Ovary (tissue), 3 donors: ENCODE measurements at regions not wholly inside any gene's neighbourhood (a gene's known extent, or its start where the extent isn't known, plus 50 kb on each side); places are given as distances from the start of the nearest gene placed in this dataset.

Experiments
- EP300 ChIP-seq: sonication (generic); formaldehyde crosslinking; IDR thresholded peaks from one replicate; pipeline ENCODE4 v1.6.1; 2017; ENCODE audit warnings: antibody characterized with exemption
- POLR2A ChIP-seq: fragments of 450-650 bp; IDR thresholded peaks from one replicate; pipeline ENCODE4 v1.6.1; 2017; ENCODE audit warnings: antibody characterized with exemption, mild to moderate bottlenecking, moderate library complexity
- TF ChIP-seq, protein P1 (sequence below), 3 donors: fragments of 450-650 bp in 2 of 3; fragments of 200-600 bp in 1 of 3; IDR thresholded peaks; one replicate each; pipeline versions ENCODE4 v1.5.1 to v1.8.0; 2016 to 2022; ENCODE audit warnings: antibody characterized with exemption in 3 of 3, mild to moderate bottlenecking in 1 of 3
- donor health status: DM: no; HTN: no; CAD: no.

DNA sequence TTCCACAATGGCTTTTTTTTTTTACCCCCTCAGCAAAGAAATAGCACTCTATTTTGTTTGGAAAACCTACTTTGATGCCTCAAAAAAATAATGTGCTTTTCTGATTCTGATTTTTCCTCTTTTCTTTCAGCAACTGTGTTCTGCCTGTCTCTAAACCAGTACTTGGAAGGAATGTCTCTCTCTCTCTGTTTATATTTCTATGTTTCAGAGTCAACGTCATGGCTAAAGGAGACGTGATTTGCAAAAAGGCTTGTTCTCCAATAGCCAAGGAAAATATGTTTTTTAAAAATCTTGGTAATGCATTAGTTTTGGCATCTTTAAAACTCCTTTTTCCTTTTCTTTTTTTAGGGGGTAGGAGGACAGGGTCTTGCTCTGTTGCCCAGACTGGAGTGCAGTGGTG, 56.0 kb upstream of the SDK1 start:
- TF ChIP-seq, protein P1, sequence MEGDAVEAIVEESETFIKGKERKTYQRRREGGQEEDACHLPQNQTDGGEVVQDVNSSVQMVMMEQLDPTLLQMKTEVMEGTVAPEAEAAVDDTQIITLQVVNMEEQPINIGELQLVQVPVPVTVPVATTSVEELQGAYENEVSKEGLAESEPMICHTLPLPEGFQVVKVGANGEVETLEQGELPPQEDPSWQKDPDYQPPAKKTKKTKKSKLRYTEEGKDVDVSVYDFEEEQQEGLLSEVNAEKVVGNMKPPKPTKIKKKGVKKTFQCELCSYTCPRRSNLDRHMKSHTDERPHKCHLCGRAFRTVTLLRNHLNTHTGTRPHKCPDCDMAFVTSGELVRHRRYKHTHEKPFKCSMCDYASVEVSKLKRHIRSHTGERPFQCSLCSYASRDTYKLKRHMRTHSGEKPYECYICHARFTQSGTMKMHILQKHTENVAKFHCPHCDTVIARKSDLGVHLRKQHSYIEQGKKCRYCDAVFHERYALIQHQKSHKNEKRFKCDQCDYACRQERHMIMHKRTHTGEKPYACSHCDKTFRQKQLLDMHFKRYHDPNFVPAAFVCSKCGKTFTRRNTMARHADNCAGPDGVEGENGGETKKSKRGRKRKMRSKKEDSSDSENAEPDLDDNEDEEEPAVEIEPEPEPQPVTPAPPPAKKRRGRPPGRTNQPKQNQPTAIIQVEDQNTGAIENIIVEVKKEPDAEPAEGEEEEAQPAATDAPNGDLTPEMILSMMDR (IDR thresholded peaks at IDR 0.05): no peak
- TF ChIP-seq EP300 (no peak), POLR2A (no peak)
